H1 (cell line): ENCODE measurements at regions not wholly inside any gene's neighbourhood (a gene's known extent, or its start where the extent isn't known, plus 50 kb on each side); places are given as distances from the start of the nearest gene placed in this dataset.

Source experiments
- CTCF ChIA-PET: fragments of 300-600 bp; sonication (Branson Sonifier 250); formaldehyde crosslinking; loops from one replicate; lab custom pipeline; 2021; ENCODE audit not compliant: partially characterized antibody; lab: Charles Lee
- POLR2A ChIA-PET: fragments of 300-600 bp; sonication (Branson Sonifier 250); formaldehyde crosslinking; loops from one replicate; lab custom pipeline; 2021; ENCODE audit warnings: inconsistent platforms; ENCODE audit not compliant: partially characterized antibody; lab: Charles Lee
- DNase-seq, 2 experiments: peaks; one replicate each; pipeline versions ENCODE4 v3.0.0 to v3.0.0-alpha.2; 2010 to 2022; ENCODE audit warnings: low spot score in 2 of 2, low read depth in 1 of 2, mixed read lengths in 1 of 2
- FAIRE-seq: peaks from 2 replicates; lab custom pipeline; 2011; peaks lifted over from hg19 to GRCh38; lab: Jason Lieb, UNC
- H2AFZ ChIP-seq: 2 replicates; pipeline ENCODE4 v1.8.1; 2012; ENCODE audit warnings: low read length, inconsistent platforms
- H2AK5ac ChIP-seq: 2 replicates; pipeline ENCODE4 v1.6.1; 2013; ENCODE audit warnings: low read depth, low read length
- H2BK120ac ChIP-seq: replicated peaks from 2 replicates; pipeline ENCODE3; 2013; ENCODE audit warnings: low read depth, low read length, inconsistent platforms
- H2BK12ac ChIP-seq: 2 replicates; pipeline ENCODE4 v1.6.1; 2013; ENCODE audit warnings: low read depth, low read length
- H2BK15ac ChIP-seq: 2 replicates; pipeline ENCODE4 v1.6.1; 2013; ENCODE audit warnings: low read length
- H2BK20ac ChIP-seq: 2 replicates; pipeline ENCODE4 v1.6.1; 2013; ENCODE audit warnings: low read length
- H2BK5ac ChIP-seq: 2 replicates; pipeline ENCODE4 v1.6.1; 2013; ENCODE audit warnings: low read depth, low read length
- H3K14ac ChIP-seq: 2 replicates; pipeline ENCODE4 v1.6.1; 2013; ENCODE audit warnings: inconsistent platforms; ENCODE audit not compliant: insufficient read length
- H3K18ac ChIP-seq: 2 replicates; pipeline ENCODE4 v1.6.1; 2013; ENCODE audit warnings: low read length; ENCODE audit errors: extremely low read depth
- H3K23ac ChIP-seq: 2 replicates; pipeline ENCODE4 v1.6.1; 2013; ENCODE audit warnings: inconsistent platforms; ENCODE audit not compliant: insufficient read length
- H3K23me2 ChIP-seq: 2 replicates; pipeline ENCODE4 v1.6.1; 2013; ENCODE audit warnings: low read depth, low read length
- H3K27ac ChIP-seq: 2 replicates; pipeline ENCODE4 v1.6.1; 2011; ENCODE audit warnings: low read depth, low read length, inconsistent platforms
- H3K27me3 ChIP-seq, 4 experiments: replicated peaks in 1 of 4; 1 replicate in 1 of 4; 2 replicates in 3 of 4; pipeline versions ENCODE4 v1.6.1 to v1.8.1; 2011 to 2013; ENCODE audit warnings: low read length in 3 of 4, mild to moderate bottlenecking in 3 of 4, inconsistent platforms in 2 of 4, mixed read lengths in 2 of 4, moderate library complexity in 1 of 4; ENCODE audit not compliant: control insufficient read depth in 3 of 4, insufficient read depth in 3 of 4; ENCODE audit errors: extremely low read depth in 1 of 4
- H3K36me3 ChIP-seq, 4 experiments: 2 replicates each; pipeline versions ENCODE4 v1.6.1 to v1.8.1; 2011 to 2013; ENCODE audit warnings: mild to moderate bottlenecking in 4 of 4, low read length in 3 of 4, moderate library complexity in 2 of 4, control low read depth in 1 of 4, inconsistent platforms in 1 of 4; ENCODE audit not compliant: insufficient read depth in 4 of 4, control insufficient read depth in 2 of 4
- H3K4ac ChIP-seq: replicated peaks from 2 replicates; pipeline ENCODE3; 2013; ENCODE audit warnings: low read length, low read depth, mixed read lengths, inconsistent platforms; ENCODE audit not compliant: insufficient read length
- H3K4me1 ChIP-seq, 4 experiments: replicated peaks in 1 of 4; 1 replicate in 1 of 4; 2 replicates in 3 of 4; pipeline versions ENCODE4 v1.6.1 to v1.8.1; 2011 to 2013; ENCODE audit warnings: low read length in 3 of 4, inconsistent platforms in 2 of 4, mixed read lengths in 1 of 4; ENCODE audit not compliant: insufficient read depth in 4 of 4, control insufficient read depth in 3 of 4
- H3K4me2 ChIP-seq, 2 experiments: 2 replicates each; pipeline versions ENCODE4 v1.6.1 to v1.8.1; 2011 to 2013; ENCODE audit warnings: low read depth in 2 of 2, low read length in 2 of 2, control low read depth in 1 of 2, inconsistent platforms in 1 of 2, mild to moderate bottlenecking in 1 of 2; ENCODE audit not compliant: insufficient read depth in 1 of 2
- H3K4me3 ChIP-seq, 4 experiments: fragments of 200-600, 300-600 bp in 1 of 4; sonication (generic), shearing (Covaris generic), sonication (Bioruptor Twin) in 1 of 4; 2 replicates each; pipeline versions ENCODE4 v1.5.1 to v1.8.1; 2011 to 2016; ENCODE audit warnings: low read length in 4 of 4, low read depth in 3 of 4, control low read depth in 2 of 4, inconsistent platforms in 2 of 4, mild to moderate bottlenecking in 2 of 4, mixed read lengths in 1 of 4, moderate library complexity in 1 of 4; ENCODE audit not compliant: insufficient read depth in 2 of 4; ENCODE audit errors: extremely low read depth in 1 of 4
- H3K56ac ChIP-seq: replicated peaks from 2 replicates; pipeline ENCODE3; 2013; ENCODE audit warnings: low read depth, mild to moderate bottlenecking, mixed read lengths, low read length, inconsistent platforms; ENCODE audit not compliant: insufficient read length
- H3K79me1 ChIP-seq: 2 replicates; pipeline ENCODE4 v1.6.1; 2013; ENCODE audit warnings: low read depth, low read length, control low read depth
- H3K79me2 ChIP-seq, 2 experiments: 2 replicates each; pipeline versions ENCODE4 v1.6.1 to v1.8.1; 2012 to 2013; ENCODE audit warnings: low read length in 2 of 2, mild to moderate bottlenecking in 2 of 2, inconsistent platforms in 1 of 2; ENCODE audit not compliant: insufficient read depth in 2 of 2, control insufficient read depth in 1 of 2
- H3K9ac ChIP-seq, 4 experiments: replicated peaks in 1 of 4; 1 replicate in 1 of 4; 2 replicates in 3 of 4; pipeline versions ENCODE4 v1.6.1 to v1.8.1; 2011 to 2013; ENCODE audit warnings: low read depth in 3 of 4, low read length in 3 of 4, control low read depth in 2 of 4, mild to moderate bottlenecking in 2 of 4, moderate library complexity in 2 of 4, inconsistent platforms in 1 of 4; ENCODE audit errors: extremely low read depth in 1 of 4
- H3K9me3 ChIP-seq, 2 experiments: 2 replicates each; pipeline versions ENCODE4 v1.6.1 to v1.8.1; 2012 to 2013; ENCODE audit warnings: mild to moderate bottlenecking in 2 of 2, moderate library complexity in 2 of 2, control low read depth in 1 of 2, inconsistent platforms in 1 of 2, low read depth in 1 of 2, low read length in 1 of 2, mixed read lengths in 1 of 2; ENCODE audit not compliant: insufficient read depth in 2 of 2
- H4K20me1 ChIP-seq, 2 experiments: replicated peaks in 1 of 2; 2 replicates each; pipeline versions ENCODE3 to v1.8.1; 2011 to 2013; ENCODE audit warnings: inconsistent platforms in 2 of 2, low read length in 2 of 2, mild to moderate bottlenecking in 1 of 2; ENCODE audit not compliant: insufficient read depth in 2 of 2, control insufficient read depth in 1 of 2
- H4K5ac ChIP-seq: 2 replicates; pipeline ENCODE4 v1.6.1; 2013; ENCODE audit warnings: low read length, low read depth, mixed read lengths, inconsistent platforms; ENCODE audit not compliant: insufficient read length
- H4K8ac ChIP-seq: 2 replicates; pipeline ENCODE4 v1.8.0; 2013; ENCODE audit warnings: mild to moderate bottlenecking, moderate library complexity, low read length, inconsistent platforms; ENCODE audit not compliant: insufficient read depth; ENCODE audit errors: extremely low read depth
- H4K91ac ChIP-seq: replicated peaks from 2 replicates; pipeline ENCODE3; 2013; ENCODE audit warnings: low read length, mixed read lengths, inconsistent platforms; ENCODE audit not compliant: insufficient read length
- ATF2 ChIP-seq: IDR thresholded peaks from 2 replicates; pipeline ENCODE4 v1.6.1; 2012; ENCODE audit warnings: low read length, inconsistent platforms
- BCL11A ChIP-seq, 2 experiments: IDR thresholded peaks; one replicate each; pipeline ENCODE4 v1.6.1; 2011; ENCODE audit warnings: low read depth in 2 of 2, low read length in 2 of 2, mild to moderate bottlenecking in 2 of 2
- EGR1 ChIP-seq: IDR thresholded peaks from 2 replicates; pipeline ENCODE4 v1.6.1; 2011; ENCODE audit warnings: low read depth, low read length, borderline replicate concordance
- HDAC2 ChIP-seq, 2 experiments: fragments of 300-600 bp in 1 of 2; sonication (generic) in 1 of 2; IDR thresholded peaks; 2 replicates each; pipeline ENCODE4 v1.6.1; 2011 to 2012; ENCODE audit warnings: low read depth in 2 of 2, low read length in 2 of 2, mild to moderate bottlenecking in 2 of 2, moderate library complexity in 2 of 2, borderline replicate concordance in 1 of 2, inconsistent platforms in 1 of 2
- JUND ChIP-seq: IDR thresholded peaks from 2 replicates; pipeline ENCODE4 v1.6.1; 2011; ENCODE audit warnings: mild to moderate bottlenecking, improper control_type of control experiment, low read length
- KDM5A ChIP-seq: fragments of 200-600 bp; IDR thresholded peaks from 2 replicates; pipeline ENCODE4 v1.7.1; 2012; ENCODE audit warnings: mild to moderate bottlenecking, low read length, inconsistent platforms, mixed read lengths
- POLR2A ChIP-seq, 2 experiments: IDR thresholded peaks; 1 replicate in 1 of 2; 2 replicates in 1 of 2; pipeline ENCODE4 v1.6.1; 2011; ENCODE audit warnings: low read depth in 2 of 2, low read length in 2 of 2, mild to moderate bottlenecking in 2 of 2; ENCODE audit errors: control extremely low read depth in 1 of 2
- RNF2 ChIP-seq: fragments of 200-900, 300-1000 bp; sonication (generic); IDR thresholded peaks from 2 replicates; pipeline ENCODE4 v1.7.1; 2016; ENCODE audit warnings: borderline replicate concordance, low read depth, mild to moderate bottlenecking, antibody characterized with exemption, low read length; ENCODE audit not compliant: poor library complexity, severe bottlenecking; ENCODE audit errors: missing control alignments
- SIX5 ChIP-seq: IDR thresholded peaks from 2 replicates; pipeline ENCODE4 v1.6.1; 2011; ENCODE audit warnings: mild to moderate bottlenecking, low read depth, low read length
- SP2 ChIP-seq: IDR thresholded peaks from 2 replicates; pipeline ENCODE4 v1.6.1; 2012; ENCODE audit warnings: mild to moderate bottlenecking, low read length, inconsistent platforms
- SRF ChIP-seq: IDR thresholded peaks from 2 replicates; pipeline ENCODE4 v1.6.1; 2011; ENCODE audit warnings: mild to moderate bottlenecking, low read depth, low read length, moderate library complexity
- TAF7 ChIP-seq: optimal IDR thresholded peaks from 2 replicates; pipeline ENCODE3; 2011; ENCODE audit warnings: low read depth, mild to moderate bottlenecking, inconsistent platforms, low read length, moderate library complexity, borderline replicate concordance
- TCF12 ChIP-seq: IDR thresholded peaks from 2 replicates; pipeline ENCODE4 v1.6.1; 2011; ENCODE audit warnings: low read depth, mild to moderate bottlenecking, low read length
- YY1 ChIP-seq: IDR thresholded peaks from 2 replicates; pipeline ENCODE4 v1.6.1; 2011; ENCODE audit warnings: low read depth, mild to moderate bottlenecking, low read length
- WGBS, 2 experiments: shearing (Covaris generic) in 1 of 2; methylation state at CpG; one replicate each; pipeline versions ENCODE4 v1.1.6 to v1.1.7; 2013 to 2015; ENCODE audit warnings: low lambda C conversion rate in 2 of 2, mixed read lengths in 2 of 2, inconsistent platforms in 1 of 2, low coverage in 1 of 2, missing lambda C conversion rate in 1 of 2; ENCODE audit not compliant: insufficient replicate concordance in 2 of 2, insufficient coverage in 1 of 2, insufficient read length in 1 of 2; ENCODE audit errors: extremely low coverage in 1 of 2, missing lambda C conversion rate in 1 of 2; 5-methylcytosine and 5-hydroxymethylcytosine counted together

GRCh38 chr1:102463328-102463727 is 466.6 kb upstream of the OLFM3 start:
- no peak overlapping the region for H3K18ac ChIP-seq
- H3K23me2 ChIP-seq: no peaks in the 10 kb centered on the region
- no peak overlapping the region for H3K4me2 ChIP-seq
- POLR2A ChIA-PET: no interaction called here
- H4K91ac ChIP-seq: no peak overlapping the region
- H3K9me3 ChIP-seq: no peaks in the 10 kb centered on the region
- H2BK12ac ChIP-seq: no peak overlapping the region
- no peak overlapping the region for H3K9ac ChIP-seq
- no peak overlapping the region for H2BK15ac ChIP-seq
- no peaks in the 10 kb centered on the region for H3K4me1 ChIP-seq
- H3K79me2 ChIP-seq: no peaks in the 10 kb centered on the region
- no peaks in the 10 kb centered on the region for H3K36me3 ChIP-seq
- DNase-seq (no peak), FAIRE-seq (no peak)
- CTCF ChIA-PET: no interaction called here
- H3K56ac ChIP-seq: no peak overlapping the region
- no peak overlapping the region for H4K5ac ChIP-seq
- no peaks in the 10 kb centered on the region for H3K27me3 ChIP-seq
- no peak overlapping the region for H3K23ac ChIP-seq
- H3K14ac ChIP-seq: no peak overlapping the region
- H2BK120ac ChIP-seq: no peak overlapping the region
- TF ChIP-seq SRF: no peak
- no peak for TF ChIP-seq TAF7
- TF ChIP-seq ATF2: no peak
- TF ChIP-seq SP2: no peak
- no peak for TF ChIP-seq YY1
- no peak for TF ChIP-seq POLR2A (IDR thresholded peaks at IDR 0.05; ENCODE audit: control extremely low read depth in 1 of 2, low read depth in 2 of 2, low read length in 2 of 2)
- no peak for TF ChIP-seq BCL11A (IDR thresholded peaks at IDR 0.05; ENCODE audit: low read depth in 2 of 2, low read length in 2 of 2)
- TF ChIP-seq SIX5: no peak
- TF ChIP-seq JUND: no peak
- no peak for TF ChIP-seq RNF2
- TF ChIP-seq KDM5A: no peak
- TF ChIP-seq EGR1: no peak
- no peak for TF ChIP-seq HDAC2 (IDR thresholded peaks at IDR 0.05; ENCODE audit: borderline replicate concordance in 1 of 2, low read depth in 2 of 2, low read length in 2 of 2)
- no peak for TF ChIP-seq TCF12
- H3K4me3 ChIP-seq: no peak overlapping the region
- H3K27ac ChIP-seq: no peak overlapping the region
- no peak overlapping the region for H2AK5ac ChIP-seq
- 87% methylated on average over 2 of the region's 2 CpGs; no CpG with 5 or more reads in 1 of the 2 experiments for WGBS, 2 experiments
- H3K79me1 ChIP-seq: no peaks in the 10 kb centered on the region
- no peak overlapping the region for H2BK5ac ChIP-seq
- no peaks in the 10 kb centered on the region for H4K20me1 ChIP-seq
- no peak overlapping the region for H2AFZ ChIP-seq
- H3K4ac ChIP-seq: no peak overlapping the region
- no peak overlapping the region for H2BK20ac ChIP-seq
- no peak overlapping the region for H4K8ac ChIP-seq
